ENCODE measurements at regions not wholly inside any gene's neighbourhood (a gene's known extent, or its start where the extent isn't known, plus 50 kb on each side); places are given as distances from the start of the nearest gene placed in this dataset.
"Not testable (repeated sequence)": the region's sequence is repeated elsewhere in the genome, so short reads cannot be mapped to it uniquely, and the experiment has no call there.

GRCh38 chr13:100810481-100810880 is 135.9 kb upstream of the TMTC4 start:
- no peak for DNase-seq

GRCh38 chr13:100809856-100810255 is 135.3 kb upstream of the TMTC4 start:
- DNase-seq = no peak

- no peak for DNase-seq
Observed at GRCh38 chr13:100809129-100809390, 134.5 kb upstream of the TMTC4 start.

- DNase-seq = no peak
Observed at GRCh38 chr13:100808330-100809128, 133.9 kb upstream of the TMTC4 start.

- DNase-seq = no peak
Observed at GRCh38 chr13:100803091-100803490, 128.5 kb upstream of the TMTC4 start.

- no peak for DNase-seq
Observed at GRCh38 chr13:100800283-100800875, 125.8 kb upstream of the TMTC4 start.

- DNase-seq = no peak
Observed at GRCh38 chr13:100798739-100799361, 124.3 kb upstream of the TMTC4 start.

GRCh38 chr13:100797921-100798320 is 123.3 kb upstream of the TMTC4 start:
- no peak for DNase-seq

- DNase-seq = no peak
Observed at GRCh38 chr13:100796463-100796862, 121.9 kb upstream of the TMTC4 start.

GRCh38 chr13:100794575-100794974 is 120.0 kb upstream of the TMTC4 start:
- no peak for DNase-seq

- no peak for DNase-seq
Observed at GRCh38 chr13:100790405-100790804, 115.8 kb upstream of the TMTC4 start.

GRCh38 chr13:100789968-100790367 is 115.4 kb upstream of the TMTC4 start:
- DNase-seq = no peak

GRCh38 chr13:100789481-100789880 is 114.9 kb upstream of the TMTC4 start:
- peak; percentile 97 for DNase-seq

- no peak for DNase-seq
Observed at GRCh38 chr13:100789025-100789424, 114.4 kb upstream of the TMTC4 start.

- no peak for DNase-seq
Observed at GRCh38 chr13:100788540-100788939, 113.9 kb upstream of the TMTC4 start.

GRCh38 chr13:100787899-100788298 is 113.3 kb upstream of the TMTC4 start:
- no peak for DNase-seq

GRCh38 chr13:100776686-100777085 is 102.1 kb upstream of the TMTC4 start:
- DNase-seq = not testable (repeated sequence)

GRCh38 chr13:100773923-100774663 is 99.5 kb upstream of the TMTC4 start:
- DNase-seq = no peak

GRCh38 chr13:100773429-100773828 is 98.8 kb upstream of the TMTC4 start:
- DNase-seq = no peak

- DNase-seq = no peak
Observed at GRCh38 chr13:100767192-100767591, 92.6 kb upstream of the TMTC4 start.

GRCh38 chr13:100766570-100766969 is 92.0 kb upstream of the TMTC4 start:
- not testable (repeated sequence) for DNase-seq

- no peak for DNase-seq
Observed at GRCh38 chr13:100764937-100765336, 90.3 kb upstream of the TMTC4 start.

- DNase-seq = not testable (repeated sequence)
Observed at GRCh38 chr13:100762126-100762525, 87.5 kb upstream of the TMTC4 start.

GRCh38 chr13:100755891-100756290 is 81.3 kb upstream of the TMTC4 start:
- no peak for DNase-seq

Measured in NCI-H187 treated with DMSO at 0.1 percent for 48 hours (cell line).